ENCODE measurements at regions not wholly inside any gene's neighbourhood (a gene's known extent, or its start where the extent isn't known, plus 50 kb on each side); places are given as distances from the start of the nearest gene placed in this dataset.
A peak's percentile ranks its signal among the peaks of the same experiment; 100 is the strongest.

- no peak for DNase-seq
Measured at GRCh38 chr5:159825551-159826051, 90.7 kb upstream of the ADRA1B start.

- peak in 1 of 4 experiments; percentile 27 for DNase-seq
Measured at GRCh38 chr5:159826351-159827214, 89.7 kb upstream of the ADRA1B start.

- no peak for DNase-seq
Measured at GRCh38 chr5:159827861-159828260, 88.4 kb upstream of the ADRA1B start.

- no peak for DNase-seq
Measured at GRCh38 chr5:159832073-159832472, 84.2 kb upstream of the ADRA1B start.

- no peak for DNase-seq
Measured at GRCh38 chr5:159833088-159833487, 83.2 kb upstream of the ADRA1B start.

GRCh38 chr5:159833846-159834245 is 82.4 kb upstream of the ADRA1B start:
- peak in 2 of 4 experiments; percentile 4 to 10 for DNase-seq

GRCh38 chr5:159835548-159835947 is 80.7 kb upstream of the ADRA1B start:
- no peak for DNase-seq

GRCh38 chr5:159836691-159837090 is 79.6 kb upstream of the ADRA1B start:
- no peak for DNase-seq

GRCh38 chr5:159837860-159838259 is 78.4 kb upstream of the ADRA1B start:
- DNase-seq, result no peak

- no peak for DNase-seq
Measured at GRCh38 chr5:159838551-159839222, 77.6 kb upstream of the ADRA1B start.

GRCh38 chr5:159844267-159845121 is 71.8 kb upstream of the ADRA1B start:
- DNase-seq, result no peak

GRCh38 chr5:159849437-159850083 is 66.7 kb upstream of the ADRA1B start:
- DNase-seq, result no peak

GRCh38 chr5:159850160-159850559 is 66.1 kb upstream of the ADRA1B start:
- DNase-seq, result no peak

GRCh38 chr5:159851053-159851452 is 65.2 kb upstream of the ADRA1B start:
- DNase-seq, result no peak

- no peak for DNase-seq
Measured at GRCh38 chr5:159854916-159855315, 61.4 kb upstream of the ADRA1B start.

GRCh38 chr5:159855476-159856191 is 60.6 kb upstream of the ADRA1B start:
- DNase-seq, result no peak

- no peak for DNase-seq
Measured at GRCh38 chr5:159858871-159859270, 57.4 kb upstream of the ADRA1B start.

GRCh38 chr5:159861086-159861485 is 55.2 kb upstream of the ADRA1B start:
- no peak for DNase-seq

GRCh38 chr5:159864885-159865691 is 51.2 kb upstream of the ADRA1B start:
- no peak for DNase-seq

GRCh38 chr5:159866093-159866492 is 50.2 kb upstream of the ADRA1B start:
- no peak for DNase-seq

All from suppressor macrophage (primary cell).